OCI-LY7 (cell line): ENCODE measurements at regions not wholly inside any gene's neighbourhood (a gene's known extent, or its start where the extent isn't known, plus 50 kb on each side); places are given as distances from the start of the nearest gene placed in this dataset.

Source experiments
- BruUV-seq: library from RNA; stranded (reverse); fragments of 400-500 nt; replicated peaks from 2 replicates; lab custom pipeline; 2021; lab: Mats Ljungman, UMichigan
- CTCF ChIA-PET: fragments of 300-600 bp; sonication (Branson Sonifier 250); formaldehyde crosslinking; loops from one replicate; lab custom pipeline; 2022; ENCODE audit warnings: antibody characterized with exemption; ENCODE audit not compliant: unreplicated experiment; lab: Charles Lee
- POLR2A ChIA-PET: fragments of 300-600 bp; sonication (Branson Sonifier 250); formaldehyde crosslinking; loops from one replicate; lab custom pipeline; 2022; ENCODE audit warnings: antibody characterized with exemption; lab: Charles Lee
- DNase-seq: peaks from one replicate; pipeline ENCODE4 v3.0.0-alpha.2; 2015; ENCODE audit warnings: low spot score
- H2AFZ ChIP-seq: fragments of 200-600 bp; sonication (generic), shearing (Covaris generic); 2 replicates; pipeline ENCODE4 v1.6.1; 2014; ENCODE audit warnings: mild to moderate bottlenecking, antibody characterized with exemption, low read length, moderate library complexity
- H3K27ac ChIP-seq: fragments of 200-600 bp; sonication (generic); 2 replicates; pipeline ENCODE4 v1.5.1; 2014; ENCODE audit warnings: mixed run types, low read depth, mild to moderate bottlenecking, moderate library complexity, low read length, inconsistent platforms; ENCODE audit not compliant: poor library complexity, severe bottlenecking
- H3K36me3 ChIP-seq: fragments of 200-600 bp; sonication (generic); 2 replicates; pipeline ENCODE4 v1.6.1; 2014; ENCODE audit warnings: mild to moderate bottlenecking, antibody characterized with exemption, low read length, moderate library complexity, mixed read lengths; ENCODE audit not compliant: insufficient read depth
- H3K4me1 ChIP-seq: fragments of 200-600 bp; sonication (generic); 2 replicates; pipeline ENCODE4 v1.5.1; 2014; ENCODE audit warnings: mild to moderate bottlenecking, low read length; ENCODE audit not compliant: insufficient read depth, poor library complexity, severe bottlenecking
- H3K4me2 ChIP-seq: fragments of 200-600 bp; sonication (generic); 2 replicates; pipeline ENCODE4 v1.6.1; 2014; ENCODE audit warnings: mild to moderate bottlenecking, low read length
- H3K4me3 ChIP-seq: fragments of 200-600 bp; sonication (generic); 2 replicates; pipeline ENCODE4 v1.5.1; 2014; ENCODE audit warnings: mild to moderate bottlenecking, low read depth, low read length; ENCODE audit not compliant: poor library complexity, severe bottlenecking
- H3K79me2 ChIP-seq: fragments of 200-600 bp; sonication (generic); 2 replicates; pipeline ENCODE4 v1.6.1; 2016; ENCODE audit warnings: low read depth, mild to moderate bottlenecking, low read length, moderate library complexity, mixed read lengths; ENCODE audit not compliant: insufficient read depth
- H3K9me2 ChIP-seq: fragments of 200-600 bp; sonication (generic); 2 replicates; pipeline ENCODE4 v1.6.1; 2016; ENCODE audit warnings: mild to moderate bottlenecking, low read length, mixed read lengths; ENCODE audit not compliant: insufficient read depth
- H3K9me3 ChIP-seq: fragments of 200-600 bp; sonication (generic); 2 replicates; pipeline ENCODE4 v1.6.1; 2014; ENCODE audit warnings: mild to moderate bottlenecking, mixed run types, low read length, mixed read lengths
- H4K20me1 ChIP-seq: fragments of 200-600 bp; sonication (generic); 2 replicates; pipeline ENCODE4 v1.6.1; 2014; ENCODE audit warnings: mild to moderate bottlenecking, antibody characterized with exemption, low read length, moderate library complexity, mixed read lengths; ENCODE audit not compliant: insufficient read depth
- CTCF ChIP-seq: fragments of 200-600 bp; sonication (generic); conservative IDR thresholded peaks from 2 replicates; pipeline ENCODE4 v1.5.1; 2014; ENCODE audit warnings: mild to moderate bottlenecking, antibody characterized with exemption, low read length, moderate library complexity, mixed read lengths
- EZH2phosphoT487 ChIP-seq: fragments of 200-600 bp; sonication (generic); IDR thresholded peaks from 2 replicates; pipeline ENCODE4 v1.6.1; 2018; ENCODE audit warnings: low read depth, borderline replicate concordance, mild to moderate bottlenecking, mixed run types, antibody characterized with exemption, low read length, moderate library complexity, mixed read lengths
- intact Hi-C: fragments of 100-400 bp; cut with micrococcal nuclease; formaldehyde crosslinking; loops from one replicate; pipeline ENCODE4 v1.10.0; 2022; ENCODE audit not compliant: unreplicated experiment

GRCh38 chr10:20970708-20971107 lies 73.6 kb upstream of the NEBL start:
- TF ChIP-seq CTCF: no peak
- TF ChIP-seq EZH2phosphoT487: no peak
- Histone ChIP-seq H3K9me2 (no peaks in the 10 kb centered on the region), H3K27ac (peak overlapping the region; percentile 95), H3K4me2 (peak overlapping the region; percentile 61), H3K79me2 (no peaks in the 10 kb centered on the region), H3K4me3 (peak overlapping the region; percentile 34), H3K4me1 (peaks cover 41% of the 10 kb centered on the region), H3K36me3 (no peaks in the 10 kb centered on the region), H2AFZ (peak overlapping the region; percentile 52; the same call in 1 of the 2 replicates), H4K20me1 (no peaks in the 10 kb centered on the region), H3K9me3 (no peaks in the 10 kb centered on the region)
- no TSS peak for BruUV-seq
- ChIA-PET CTCF (interaction anchor here (1.1 kb wide), 1 partner anchor 46 kb away, joined by 3 read pairs; no protein-coding TSS in a partner anchor), POLR2A (interaction anchor here (0.7 to 3.2 kb wide), 7 partner anchors 8 to 40 kb away, joined by 3 to 22 read pairs (median 6); no protein-coding TSS in a partner anchor)
- peak; percentile 87 for DNase-seq
- intact Hi-C loops: loop anchor here (2.0 kb wide), 1 partner anchor 22 kb away; no protein-coding TSS in a partner anchor

- Histone ChIP-seq H3K27ac (peak overlapping the region; percentile 95), H3K9me2 (no peaks in the 10 kb centered on the region), H4K20me1 (no peaks in the 10 kb centered on the region), H3K4me1 (peaks cover 34% of the 10 kb centered on the region), H3K36me3 (no peaks in the 10 kb centered on the region), H3K4me2 (peak overlapping the region; percentile 51), H3K9me3 (no peaks in the 10 kb centered on the region), H2AFZ (peak overlapping the region; percentile 9; the same call in 1 of the 2 replicates), H3K4me3 (no peak overlapping the region), H3K79me2 (no peaks in the 10 kb centered on the region)
- intact Hi-C loops: loop anchor here (2.0 kb wide), 1 partner anchor 21 kb away; no protein-coding TSS in a partner anchor
- DNase-seq: peak; percentile 27
- POLR2A ChIA-PET: interaction anchor here (0.7 to 3.0 kb wide), 7 partner anchors 8 to 49 kb away, joined by 3 to 22 read pairs (median 5); no protein-coding TSS in a partner anchor
- BruUV-seq: TSS peak; percentile 78
- no peak for TF ChIP-seq CTCF
- TF ChIP-seq EZH2phosphoT487: no peak
- CTCF ChIA-PET: interaction anchor here (1.1 kb wide), 1 partner anchor 46 kb away, joined by 3 read pairs; no protein-coding TSS in a partner anchor
These were observed 72.9 kb upstream of the NEBL start for GRCh38 chr10:20970044-20970443.

GRCh38 chr10:20966426-20966825 lies 69.3 kb upstream of the NEBL start:
- Histone ChIP-seq H3K9me2 (no peaks in the 10 kb centered on the region), H3K4me1 (peaks cover 19% of the 10 kb centered on the region), H3K9me3 (no peaks in the 10 kb centered on the region), H3K79me2 (no peaks in the 10 kb centered on the region), H3K4me3 (no peak overlapping the region), H3K36me3 (no peaks in the 10 kb centered on the region; the same call in 1 of the 2 replicates), H3K27ac (no peak overlapping the region), H4K20me1 (no peaks in the 10 kb centered on the region), H3K4me2 (no peak overlapping the region), H2AFZ (no peak overlapping the region)
- intact Hi-C loops: loop anchor here (10.0 kb wide), 1 partner anchor 1638 kb away; no protein-coding TSS in a partner anchor
- no peak for TF ChIP-seq CTCF
- TF ChIP-seq EZH2phosphoT487: no peak
- ChIA-PET CTCF (no interaction called here), POLR2A (interaction anchor here (0.7 to 1.2 kb wide), 3 partner anchors 10 to 17 kb away, joined by 3 read pairs; no protein-coding TSS in a partner anchor)
- DNase-seq: no peak
- BruUV-seq: no TSS peak
